HG03432 (cell line): ENCODE measurements at regions not wholly inside any gene's neighbourhood (a gene's known extent, or its start where the extent isn't known, plus 50 kb on each side); places are given as distances from the start of the nearest gene placed in this dataset.
"Not testable (repeated sequence)": the region's sequence is repeated elsewhere in the genome, so short reads cannot be mapped to it uniquely, and the experiment has no call there.

ENCODE experiments used
- ATAC-seq: cut with Tn5 transposase; IDR thresholded peaks from one replicate; pipeline ENCODE4 v1.9.1; 2021; ENCODE audit warnings: mild to moderate bottlenecking, moderate library complexity; ENCODE audit not compliant: unreplicated experiment

DNA sequence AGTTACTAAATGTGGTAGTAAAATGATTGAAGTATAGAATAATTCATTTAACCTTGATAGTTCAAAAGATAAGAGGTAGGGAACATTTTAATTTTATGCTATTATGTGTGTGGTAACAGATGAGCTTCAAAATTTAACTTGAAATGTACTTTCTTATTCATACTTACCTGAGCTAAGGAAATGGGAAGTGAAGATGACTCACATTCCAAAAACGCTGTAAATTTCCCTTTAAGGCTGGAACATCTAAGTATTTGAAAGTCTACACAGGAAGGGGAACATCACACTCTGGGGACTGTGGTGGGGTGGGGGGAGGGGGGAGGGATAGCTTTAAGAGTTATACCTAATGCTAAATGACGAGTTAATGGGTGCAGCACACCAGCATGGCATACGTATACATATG lies 1582.3 kb downstream of the NLGN4Y start:
- ATAC-seq: no peak

- no peak for ATAC-seq
Observed at GRCh38 chrY:16108839-16109238, 1584.5 kb downstream of the NLGN4Y start.

GRCh38 chrY:16120096-16120495 lies 1595.8 kb downstream of the NLGN4Y start:
- not testable (repeated sequence) for ATAC-seq

DNA sequence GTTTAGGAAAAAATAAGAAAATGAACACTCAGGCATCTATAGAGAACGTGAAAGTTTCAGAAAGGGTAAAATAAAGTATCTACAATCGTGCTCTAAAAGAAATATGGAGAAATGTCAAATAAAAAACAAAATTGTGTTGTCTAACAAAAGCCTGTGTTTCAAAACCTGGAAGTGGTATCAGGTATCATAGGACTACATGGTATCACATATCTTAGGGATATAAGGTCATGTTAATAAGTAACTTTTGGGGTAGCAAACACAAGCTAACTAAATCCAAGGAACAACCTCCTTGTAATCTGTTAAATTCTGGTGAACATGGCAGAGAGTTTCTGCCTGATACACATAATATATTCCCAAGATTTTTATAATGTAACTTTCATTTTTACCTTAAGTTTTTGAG lies 1597.7 kb downstream of the NLGN4Y start:
- no peak for ATAC-seq

GRCh38 chrY:16124630-16125317 lies 1600.4 kb downstream of the NLGN4Y start:
- ATAC-seq: no peak

- ATAC-seq: no peak
Observed at GRCh38 chrY:16136581-16137298, 1612.4 kb downstream of the NLGN4Y start.

DNA sequence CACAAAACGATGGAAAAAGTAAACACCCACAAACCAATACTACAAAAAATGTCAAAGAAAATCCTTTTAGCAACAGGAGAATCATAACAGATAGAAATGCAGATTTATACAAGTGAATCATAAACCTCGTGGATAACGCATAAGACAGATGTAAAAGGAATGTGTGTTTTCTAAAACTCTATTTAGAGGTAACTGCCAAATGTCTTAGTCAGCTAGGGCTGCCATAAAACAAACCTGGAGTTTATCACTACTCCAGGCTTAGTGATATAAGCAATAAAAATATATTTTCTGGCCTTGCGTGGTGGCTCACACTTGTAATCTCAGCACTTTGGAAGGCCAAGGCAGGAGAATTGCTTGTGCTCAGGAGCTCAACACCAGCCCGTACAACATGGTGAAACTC lies 1633.5 kb downstream of the NLGN4Y start:
- no peak for ATAC-seq

DNA sequence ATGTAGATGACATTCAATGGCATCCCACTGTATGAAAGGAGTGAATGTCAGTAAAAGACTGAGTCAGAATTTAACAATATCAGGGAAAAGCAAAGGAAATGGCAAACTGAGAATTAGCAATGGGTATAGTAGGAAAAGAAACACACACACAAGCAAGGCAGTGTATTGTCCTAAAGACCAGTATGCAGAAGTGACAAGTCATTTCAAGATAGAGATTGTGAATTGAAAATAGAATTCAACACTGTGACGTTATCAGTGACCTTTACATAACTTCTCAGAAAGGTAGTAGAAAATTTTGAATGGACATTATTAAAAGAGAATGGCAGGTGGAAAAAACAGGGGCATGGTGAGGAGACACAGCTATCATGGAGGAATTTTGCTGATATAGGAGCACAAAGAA lies 1651.4 kb downstream of the NLGN4Y start:
- peak; percentile 92 for ATAC-seq

DNA sequence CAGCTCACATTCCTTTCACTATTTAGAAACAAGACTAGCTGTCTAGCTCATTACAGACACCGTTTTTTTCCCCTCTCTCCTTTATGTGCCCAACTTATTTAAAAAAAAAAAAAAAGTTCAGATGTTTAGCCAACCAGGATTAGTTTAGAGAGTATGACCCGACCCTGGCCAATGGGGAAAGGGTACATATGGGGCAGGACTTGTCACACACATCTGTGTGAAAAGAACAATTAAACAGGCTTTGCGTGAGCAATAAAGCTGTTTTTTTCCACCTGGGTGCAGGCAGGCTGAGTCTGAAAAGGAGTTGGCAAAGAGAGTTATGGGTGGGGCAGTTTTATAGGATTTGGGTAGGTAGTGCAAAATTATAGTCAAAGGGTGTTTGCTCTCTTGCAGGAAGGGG lies 1674.5 kb downstream of the CDY2B start:
- ATAC-seq: not testable (repeated sequence)

DNA sequence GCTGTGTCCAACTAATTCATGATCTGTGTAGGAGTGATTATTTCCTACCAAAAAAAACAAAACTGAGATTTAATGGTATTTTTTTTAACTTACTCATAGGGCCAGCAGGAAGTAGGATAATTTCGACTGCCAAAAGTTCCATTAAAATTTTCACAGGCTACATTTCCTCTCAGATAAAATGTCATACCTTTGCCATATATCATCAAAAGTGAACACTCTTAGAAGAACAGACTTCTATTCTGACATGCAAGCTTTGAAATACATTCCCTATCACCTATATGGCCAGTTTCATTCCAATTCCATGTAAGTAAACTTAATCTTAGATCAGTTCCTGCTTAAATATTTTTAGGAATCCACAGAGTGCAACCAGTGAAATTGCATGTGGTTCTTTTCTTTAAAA lies 1636.7 kb downstream of the CDY2B start:
- ATAC-seq: not testable (repeated sequence)

- peak; percentile 58 for ATAC-seq
Observed at GRCh38 chrY:16254551-16255295, 1625.3 kb downstream of the CDY2B start.

- not testable (repeated sequence) for ATAC-seq
Observed at GRCh38 chrY:16255778-16256177, 1624.2 kb downstream of the CDY2B start.
